A673 (cell line): ENCODE measurements at regions not wholly inside any gene's neighbourhood (a gene's known extent, or its start where the extent isn't known, plus 50 kb on each side); places are given as distances from the start of the nearest gene placed in this dataset.
A peak's percentile ranks its signal among the peaks of the same experiment; 100 is the strongest.

ENCODE experiments used
- BruUV-seq: library from RNA; stranded (reverse); fragments of 400-500 nt; replicated peaks from 2 replicates; lab custom pipeline; 2021; lab: Mats Ljungman, UMichigan
- CTCF ChIA-PET: fragments of 300-600 bp; sonication (Branson Sonifier 250); formaldehyde crosslinking; loops from one replicate; lab custom pipeline; 2022; ENCODE audit warnings: antibody characterized with exemption; lab: Charles Lee
- POLR2A ChIA-PET: fragments of 300-600 bp; sonication (Branson Sonifier 250); formaldehyde crosslinking; loops from one replicate; lab custom pipeline; 2022; ENCODE audit warnings: antibody characterized with exemption; ENCODE audit not compliant: low non-redundant PET; lab: Charles Lee
- DNase-seq: peaks from one replicate; pipeline ENCODE4 v3.0.0-alpha.2; 2015; ENCODE audit warnings: low spot score
- H3K27ac ChIP-seq: fragments of 200-600 bp; sonication (generic); 2 replicates; pipeline ENCODE4 v1.5.1; 2016; ENCODE audit warnings: mixed run types, low read depth, mild to moderate bottlenecking, mixed read lengths, antibody characterized with exemption, low read length; ENCODE audit not compliant: poor library complexity, severe bottlenecking
- H3K27me3 ChIP-seq: fragments of 200-600 bp; sonication (generic); replicated peaks from 2 replicates; pipeline ENCODE4 v1.6.1; 2017; ENCODE audit warnings: mixed run types, low read depth, mild to moderate bottlenecking, mixed read lengths, antibody characterized with exemption, low read length; ENCODE audit not compliant: insufficient read depth, poor library complexity
- H3K36me3 ChIP-seq: fragments of 200-600 bp; sonication (generic); 2 replicates; pipeline ENCODE4 v1.6.1; 2016; ENCODE audit warnings: mixed run types, mild to moderate bottlenecking, mixed read lengths, antibody characterized with exemption, low read length; ENCODE audit not compliant: insufficient read depth, poor library complexity, severe bottlenecking
- H3K4me1 ChIP-seq: fragments of 200-600 bp; sonication (generic); 2 replicates; pipeline ENCODE4 v1.6.1; 2017; ENCODE audit warnings: mixed run types, mild to moderate bottlenecking, mixed read lengths, antibody characterized with exemption, low read length; ENCODE audit not compliant: insufficient read depth, poor library complexity, severe bottlenecking
- H3K4me3 ChIP-seq: fragments of 200-600 bp; sonication (generic); 2 replicates; pipeline ENCODE4 v1.5.1; 2016; ENCODE audit warnings: low read depth, mixed run types, mild to moderate bottlenecking, mixed read lengths, low read length; ENCODE audit not compliant: poor library complexity, severe bottlenecking
- H3K9me3 ChIP-seq: fragments of 200-600 bp; sonication (generic); 2 replicates; pipeline ENCODE4 v1.6.1; 2016; ENCODE audit warnings: mixed run types, low read depth, mild to moderate bottlenecking, mixed read lengths, antibody characterized with exemption, low read length; ENCODE audit not compliant: poor library complexity, severe bottlenecking
- EZH2 ChIP-seq: fragments of 200-600 bp; sonication (generic); IDR thresholded peaks from 2 replicates; pipeline ENCODE4 v1.6.1; 2017; ENCODE audit warnings: borderline replicate concordance, low read depth, mild to moderate bottlenecking, mixed read lengths, antibody characterized with exemption, low read length; ENCODE audit not compliant: poor library complexity, severe bottlenecking
- intact Hi-C: fragments of 100-400 bp; cut with micrococcal nuclease; formaldehyde crosslinking; loops from one replicate; pipeline ENCODE4 v1.10.0; 2022; ENCODE audit not compliant: unreplicated experiment
- TF ChIP-seq, protein P1 (sequence below): fragments of 300-800, 200-600 bp; sonication (generic); conservative IDR thresholded peaks from 2 replicates; pipeline ENCODE4 v1.5.1; 2017; ENCODE audit warnings: low read depth, mild to moderate bottlenecking, antibody characterized with exemption, low read length, moderate library complexity, mixed read lengths

- Histone ChIP-seq H3K36me3 (no peaks in the 10 kb centered on the region), H3K27me3 (peaks cover 8% of the 10 kb centered on the region), H3K9me3 (no peaks in the 10 kb centered on the region), H3K4me1 (no peaks in the 10 kb centered on the region), H3K27ac (no peak overlapping the region), H3K4me3 (no peak overlapping the region)
- no peak for TF ChIP-seq EZH2
- TF ChIP-seq, protein P1, sequence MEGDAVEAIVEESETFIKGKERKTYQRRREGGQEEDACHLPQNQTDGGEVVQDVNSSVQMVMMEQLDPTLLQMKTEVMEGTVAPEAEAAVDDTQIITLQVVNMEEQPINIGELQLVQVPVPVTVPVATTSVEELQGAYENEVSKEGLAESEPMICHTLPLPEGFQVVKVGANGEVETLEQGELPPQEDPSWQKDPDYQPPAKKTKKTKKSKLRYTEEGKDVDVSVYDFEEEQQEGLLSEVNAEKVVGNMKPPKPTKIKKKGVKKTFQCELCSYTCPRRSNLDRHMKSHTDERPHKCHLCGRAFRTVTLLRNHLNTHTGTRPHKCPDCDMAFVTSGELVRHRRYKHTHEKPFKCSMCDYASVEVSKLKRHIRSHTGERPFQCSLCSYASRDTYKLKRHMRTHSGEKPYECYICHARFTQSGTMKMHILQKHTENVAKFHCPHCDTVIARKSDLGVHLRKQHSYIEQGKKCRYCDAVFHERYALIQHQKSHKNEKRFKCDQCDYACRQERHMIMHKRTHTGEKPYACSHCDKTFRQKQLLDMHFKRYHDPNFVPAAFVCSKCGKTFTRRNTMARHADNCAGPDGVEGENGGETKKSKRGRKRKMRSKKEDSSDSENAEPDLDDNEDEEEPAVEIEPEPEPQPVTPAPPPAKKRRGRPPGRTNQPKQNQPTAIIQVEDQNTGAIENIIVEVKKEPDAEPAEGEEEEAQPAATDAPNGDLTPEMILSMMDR, result peak; percentile 74
- CTCF ChIA-PET, result no interaction called here
- POLR2A ChIA-PET, result no interaction called here
- BruUV-seq, result no TSS peak
- peak; percentile 81 for DNase-seq
- intact Hi-C loops, result loop anchor here (2.0 to 5.0 kb wide), 3 partner anchors 153 to 638 kb away; no protein-coding TSS in a partner anchor
Measured at GRCh38 chr12:19739195-19739776, 300.0 kb downstream of the AEBP2 start.

DNA sequence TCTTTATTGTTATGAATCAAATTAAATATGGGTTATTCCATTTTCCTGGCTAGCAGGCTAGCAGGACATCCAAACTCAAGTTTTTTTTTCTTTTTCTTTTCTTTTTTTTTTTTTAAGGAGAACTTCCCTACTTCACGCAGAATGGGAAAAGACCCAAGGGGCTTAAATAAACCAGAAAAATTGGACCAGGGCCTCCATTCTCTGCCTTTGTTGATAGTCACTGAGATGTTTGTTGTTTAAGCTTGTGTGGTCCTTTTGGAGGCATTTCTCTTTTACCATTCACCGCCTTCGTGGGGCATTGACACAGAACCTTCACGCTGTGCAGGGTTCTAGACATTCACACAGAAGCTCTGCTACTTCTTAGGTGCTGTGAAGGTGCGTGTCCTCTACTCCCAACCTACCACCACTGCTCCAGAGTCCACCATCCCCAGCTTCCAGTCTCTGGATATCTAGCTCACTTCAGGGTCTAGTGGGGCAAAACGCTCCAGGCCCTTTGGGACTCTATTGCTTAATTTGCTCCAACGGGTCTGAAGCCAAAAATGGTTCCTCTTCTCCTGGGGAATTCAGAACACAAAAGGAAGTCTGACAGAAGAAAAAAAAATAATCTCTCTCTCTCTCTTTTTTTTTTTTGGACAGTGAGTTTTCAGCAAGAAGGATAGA, 301.3 kb downstream of the AEBP2 start:
- TF ChIP-seq, protein P1, result no peak
- TF ChIP-seq EZH2, result no peak
- H3K27ac ChIP-seq, result no peak overlapping the region
- H3K27me3 ChIP-seq, result peaks cover 8% of the 10 kb centered on the region
- intact Hi-C loops, result loop anchor here (5.0 kb wide), 1 partner anchor 163 kb away; no protein-coding TSS in a partner anchor
- no TSS peak for BruUV-seq
- H3K9me3 ChIP-seq, result no peaks in the 10 kb centered on the region
- DNase-seq, result no peak
- POLR2A ChIA-PET, result no interaction called here
- no peaks in the 10 kb centered on the region for H3K36me3 ChIP-seq
- H3K4me1 ChIP-seq, result no peaks in the 10 kb centered on the region
- CTCF ChIA-PET, result interaction anchor here (0.7 kb wide), 2 partner anchors 108 to 473 kb away, joined by 3 to 5 read pairs; no protein-coding TSS in a partner anchor
- no peak overlapping the region for H3K4me3 ChIP-seq

GRCh38 chr12:19741132-19741489, 301.8 kb downstream of the AEBP2 start:
- peaks cover 8% of the 10 kb centered on the region for H3K27me3 ChIP-seq
- no peaks in the 10 kb centered on the region for H3K9me3 ChIP-seq
- POLR2A ChIA-PET, result no interaction called here
- no peaks in the 10 kb centered on the region for H3K36me3 ChIP-seq
- CTCF ChIA-PET, result interaction anchor here (0.7 kb wide), 1 partner anchor 473 kb away, joined by 3 read pairs; no protein-coding TSS in a partner anchor
- H3K4me1 ChIP-seq, result no peaks in the 10 kb centered on the region
- no peak overlapping the region for H3K27ac ChIP-seq
- no peak for TF ChIP-seq EZH2
- TF ChIP-seq, protein P1, result no peak
- BruUV-seq, result no TSS peak
- no peak for DNase-seq
- intact Hi-C loops, result loop anchor here (5.0 kb wide), 1 partner anchor 164 kb away; no protein-coding TSS in a partner anchor
- H3K4me3 ChIP-seq, result no peak overlapping the region
